ENCODE measurements at regions not wholly inside any gene's neighbourhood (a gene's known extent, or its start where the extent isn't known, plus 50 kb on each side); places are given as distances from the start of the nearest gene placed in this dataset.
A peak's percentile ranks its signal among the peaks of the same experiment; 100 is the strongest.
"Not testable (repeated sequence)": the region's sequence is repeated elsewhere in the genome, so short reads cannot be mapped to it uniquely, and the experiment has no call there.

DNA sequence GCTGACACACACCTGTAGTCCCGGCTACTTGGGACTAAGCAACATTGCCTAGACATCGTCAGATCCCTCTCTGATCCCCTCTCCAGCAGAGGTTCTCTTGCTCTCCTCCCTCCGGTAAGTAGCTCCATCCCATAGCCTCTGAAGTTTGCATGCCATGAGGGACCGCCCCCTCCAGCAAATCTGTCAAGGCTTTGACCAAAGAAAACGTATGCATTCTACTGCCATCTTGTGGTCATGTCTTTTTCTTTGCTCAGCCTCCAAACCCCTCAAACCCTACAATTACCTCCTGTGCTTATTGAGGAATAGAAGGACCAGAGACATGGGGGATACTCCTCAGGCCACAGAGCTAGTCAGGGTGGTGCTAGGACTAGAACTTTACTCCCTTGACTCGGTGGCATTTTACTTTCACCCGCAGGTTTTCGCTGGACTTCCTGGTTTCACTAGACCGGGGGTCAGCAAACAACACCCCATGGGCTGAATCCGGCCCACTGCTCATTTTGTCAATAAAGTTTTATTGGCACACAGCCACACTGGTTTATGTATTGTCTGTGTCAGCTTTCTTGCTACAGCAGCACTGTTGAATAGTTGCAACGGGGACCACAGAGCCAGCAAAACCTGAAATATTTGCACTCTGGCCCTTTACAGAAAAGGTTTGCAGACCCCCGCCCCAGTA lies 202.6 kb upstream of the FOXK1 start:
- H3K27ac ChIP-seq (ENCODE audit: low read depth, low read length) = no peak overlapping the region
- POLR2A ChIA-PET = no interaction called here
- H3K4me1 ChIP-seq (ENCODE audit: control insufficient read depth in 2 of 2, insufficient read depth in 2 of 2, low read length in 2 of 2) = no peaks in the 10 kb centered on the region
- Mint-ChIP-seq H3K4me1 (peaks cover 0 to 3% (median 0%) of the 10 kb centered on the region in 7 donors), H3K27ac (no peak overlapping the region), H3K4me3 (no peak overlapping the region), H3K27me3 (peaks cover 0 to 18% (median 13%) of the 10 kb centered on the region in 5 donors), H3K36me3 (peaks cover 0 to 8% (median 4%) of the 10 kb centered on the region in 5 donors), H3K9me3 (peaks cover 7 to 36% (median 14%) of the 10 kb centered on the region in 11 donors)
- no peaks in the 10 kb centered on the region for H3K36me3 ChIP-seq (ENCODE audit: control insufficient read depth in 2 of 3, insufficient read depth in 3 of 3, low read length in 3 of 3)
- intact Hi-C loops (cut with micrococcal nuclease) = no loop called here
- no peak overlapping the region for H3K4me3 ChIP-seq (ENCODE audit: low read length)
- DNase-seq (peak in 3 of 9 donors; percentile 5 to 9 (median 9)), ATAC-seq (no peak)
- CTCF ChIA-PET = no interaction called here
- peaks cover 0 to 10% (median 0%) of the 10 kb centered on the region in 3 experiments for H3K9me3 ChIP-seq (ENCODE audit: control insufficient read depth in 2 of 3, low read length in 3 of 3)
- no peaks in the 10 kb centered on the region for H3K27me3 ChIP-seq (ENCODE audit: control insufficient read depth in 2 of 2, insufficient read depth in 2 of 2, low read length in 2 of 2)

GRCh38 chr7:4480131-4480530 lies 202.0 kb upstream of the FOXK1 start:
- H3K27me3 ChIP-seq (ENCODE audit: control insufficient read depth in 2 of 2, insufficient read depth in 2 of 2, low read length in 2 of 2); H3K4me1 ChIP-seq (ENCODE audit: control insufficient read depth in 2 of 2, insufficient read depth in 2 of 2, low read length in 2 of 2); POLR2A ChIA-PET; H3K4me1 Mint-ChIP-seq; intact Hi-C loops (cut with micrococcal nuclease); ATAC-seq; CTCF ChIA-PET; H3K27ac ChIP-seq (ENCODE audit: low read depth, low read length); H3K4me3 ChIP-seq (ENCODE audit: low read length); H3K36me3 Mint-ChIP-seq; H3K27ac Mint-ChIP-seq; DNase-seq; H3K4me3 Mint-ChIP-seq; H3K36me3 ChIP-seq (ENCODE audit: control insufficient read depth in 2 of 3, insufficient read depth in 3 of 3, low read length in 3 of 3): not testable (repeated sequence)
- Mint-ChIP-seq H3K9me3 (peaks cover 7 to 37% (median 14%) of the 10 kb centered on the region in 11 donors), H3K27me3 (peaks cover 0 to 19% (median 15%) of the 10 kb centered on the region in 5 donors)
- H3K9me3 ChIP-seq (ENCODE audit: control insufficient read depth in 2 of 3, low read length in 3 of 3) = peaks cover 0 to 12% (median 0%) of the 10 kb centered on the region in 3 experiments

DNA sequence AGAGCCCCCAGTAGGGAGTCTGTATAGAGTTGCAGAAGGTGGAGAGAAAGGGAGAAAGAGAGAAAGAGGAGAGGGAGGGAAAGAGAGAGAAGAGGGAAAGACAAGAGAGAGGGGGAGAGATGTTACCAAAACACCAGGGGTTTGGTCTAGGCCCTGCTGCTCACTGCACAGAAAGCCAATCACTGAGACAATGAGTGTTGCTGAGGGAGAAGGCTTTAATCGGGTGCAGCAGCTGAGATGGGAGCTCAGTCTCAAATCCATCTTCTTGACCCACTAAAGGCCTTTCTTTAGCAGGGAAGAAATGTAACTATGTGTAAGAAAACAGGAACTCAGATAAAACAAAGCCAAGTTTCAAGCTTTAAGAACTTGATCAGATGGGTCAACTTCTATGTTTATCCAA lies 198.2 kb upstream of the FOXK1 start:
- CTCF ChIA-PET = no interaction called here
- peaks cover 0 to 28% (median 7%) of the 10 kb centered on the region in 5 donors for H3K27me3 Mint-ChIP-seq
- POLR2A ChIA-PET = no interaction called here
- peaks cover 0 to 1% (median 0%) of the 10 kb centered on the region in 7 donors for H3K4me1 Mint-ChIP-seq
- ATAC-seq (no peak), DNase-seq (no peak)
- Histone ChIP-seq H3K27me3 (ENCODE audit: control insufficient read depth in 2 of 2, insufficient read depth in 2 of 2, low read length in 2 of 2) (no peaks in the 10 kb centered on the region), H3K9me3 (ENCODE audit: control insufficient read depth in 2 of 3, low read length in 3 of 3) (peaks cover 0 to 12% (median 0%) of the 10 kb centered on the region in 3 experiments), H3K4me3 (ENCODE audit: low read length) (no peak overlapping the region), H3K36me3 (ENCODE audit: control insufficient read depth in 2 of 3, insufficient read depth in 3 of 3, low read length in 3 of 3) (no peaks in the 10 kb centered on the region), H3K4me1 (ENCODE audit: control insufficient read depth in 2 of 2, insufficient read depth in 2 of 2, low read length in 2 of 2) (no peaks in the 10 kb centered on the region), H3K27ac (ENCODE audit: low read depth, low read length) (no peak overlapping the region)
- peaks cover 0 to 8% (median 4%) of the 10 kb centered on the region in 5 donors for H3K36me3 Mint-ChIP-seq
- no peak overlapping the region for H3K4me3 Mint-ChIP-seq
- intact Hi-C loops (cut with micrococcal nuclease) = no loop called here
- H3K9me3 Mint-ChIP-seq = peaks cover 7 to 37% (median 14%) of the 10 kb centered on the region in 11 donors
- no peak overlapping the region for H3K27ac Mint-ChIP-seq

GRCh38 chr7:4484545-4484944 lies 197.6 kb upstream of the FOXK1 start:
- peaks cover 0 to 12% (median 0%) of the 10 kb centered on the region in 3 experiments for H3K9me3 ChIP-seq (ENCODE audit: control insufficient read depth in 2 of 3, low read length in 3 of 3)
- peaks cover 0 to 8% (median 4%) of the 10 kb centered on the region in 5 donors for H3K36me3 Mint-ChIP-seq
- no peak for DNase-seq
- peaks cover 0 to 28% (median 8%) of the 10 kb centered on the region in 5 donors for H3K27me3 Mint-ChIP-seq
- no peak overlapping the region for H3K4me3 Mint-ChIP-seq
- H3K4me1 Mint-ChIP-seq = no peaks in the 10 kb centered on the region
- H3K36me3 ChIP-seq (ENCODE audit: control insufficient read depth in 2 of 3, insufficient read depth in 3 of 3, low read length in 3 of 3) = no peaks in the 10 kb centered on the region
- ATAC-seq = no peak
- H3K27ac Mint-ChIP-seq = no peak overlapping the region
- intact Hi-C loops (cut with micrococcal nuclease) = no loop called here
- no peak overlapping the region for H3K4me3 ChIP-seq (ENCODE audit: low read length)
- peaks cover 7 to 37% (median 15%) of the 10 kb centered on the region in 11 donors for H3K9me3 Mint-ChIP-seq
- POLR2A ChIA-PET = no interaction called here
- H3K4me1 ChIP-seq (ENCODE audit: control insufficient read depth in 2 of 2, insufficient read depth in 2 of 2, low read length in 2 of 2) = no peaks in the 10 kb centered on the region
- CTCF ChIA-PET = no interaction called here
- H3K27me3 ChIP-seq (ENCODE audit: control insufficient read depth in 2 of 2, insufficient read depth in 2 of 2, low read length in 2 of 2) = no peaks in the 10 kb centered on the region
- no peak overlapping the region for H3K27ac ChIP-seq (ENCODE audit: low read depth, low read length)

DNA sequence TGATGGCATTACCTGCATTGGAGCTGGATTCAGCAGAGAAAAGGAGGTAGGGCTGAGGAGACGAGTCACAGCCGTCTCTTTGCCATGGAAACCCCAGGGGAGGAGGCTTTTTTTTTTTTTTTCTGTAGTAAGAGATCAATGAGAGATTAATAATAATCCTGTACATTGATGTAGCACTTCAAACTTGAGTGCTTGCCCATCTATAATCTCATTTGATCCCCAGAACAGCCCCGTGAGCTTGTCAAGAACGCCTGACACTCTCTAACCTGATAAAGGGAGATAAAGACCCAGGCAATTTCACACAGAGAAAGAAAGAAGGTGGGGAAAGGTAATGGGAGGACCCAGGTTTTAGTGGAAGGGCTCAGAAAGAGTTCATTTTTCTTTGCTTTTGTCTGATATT lies 195.2 kb upstream of the FOXK1 start:
- Mint-ChIP-seq H3K4me1 (no peaks in the 10 kb centered on the region), H3K9me3 (peaks cover 4 to 20% (median 11%) of the 10 kb centered on the region in 11 donors), H3K36me3 (peaks cover 0 to 8% (median 0%) of the 10 kb centered on the region in 5 donors), H3K27ac (no peak overlapping the region), H3K27me3 (peaks cover 0 to 34% (median 12%) of the 10 kb centered on the region in 5 donors), H3K4me3 (no peak overlapping the region)
- Histone ChIP-seq H3K36me3 (ENCODE audit: control insufficient read depth in 2 of 3, insufficient read depth in 3 of 3, low read length in 3 of 3) (no peaks in the 10 kb centered on the region), H3K4me1 (ENCODE audit: control insufficient read depth in 2 of 2, insufficient read depth in 2 of 2, low read length in 2 of 2) (no peaks in the 10 kb centered on the region), H3K4me3 (ENCODE audit: low read length) (no peak overlapping the region), H3K27me3 (ENCODE audit: control insufficient read depth in 2 of 2, insufficient read depth in 2 of 2, low read length in 2 of 2) (no peaks in the 10 kb centered on the region), H3K27ac (ENCODE audit: low read depth, low read length) (no peak overlapping the region), H3K9me3 (ENCODE audit: control insufficient read depth in 2 of 3, low read length in 3 of 3) (peaks cover 0 to 12% (median 0%) of the 10 kb centered on the region in 3 experiments)
- intact Hi-C loops (cut with micrococcal nuclease) = no loop called here
- CTCF ChIA-PET = no interaction called here
- DNase-seq = no peak
- ATAC-seq = no peak
- POLR2A ChIA-PET = no interaction called here

- intact Hi-C loops (cut with micrococcal nuclease); H3K4me1 Mint-ChIP-seq; H3K4me3 Mint-ChIP-seq; H3K4me3 ChIP-seq (ENCODE audit: low read length); DNase-seq; H3K36me3 ChIP-seq (ENCODE audit: control insufficient read depth in 2 of 3, insufficient read depth in 3 of 3, low read length in 3 of 3); H3K36me3 Mint-ChIP-seq; H3K9me3 ChIP-seq (ENCODE audit: control insufficient read depth in 2 of 3, low read length in 3 of 3); H3K27me3 ChIP-seq (ENCODE audit: control insufficient read depth in 2 of 2, insufficient read depth in 2 of 2, low read length in 2 of 2); H3K27ac ChIP-seq (ENCODE audit: low read depth, low read length); H3K27ac Mint-ChIP-seq; ATAC-seq; H3K4me1 ChIP-seq (ENCODE audit: control insufficient read depth in 2 of 2, insufficient read depth in 2 of 2, low read length in 2 of 2); CTCF ChIA-PET; POLR2A ChIA-PET: not testable (repeated sequence)
- Mint-ChIP-seq H3K9me3 (peaks cover 4 to 46% (median 12%) of the 10 kb centered on the region in 11 donors), H3K27me3 (peaks cover 0 to 15% (median 6%) of the 10 kb centered on the region in 5 donors)
These were observed 185.2 kb upstream of the FOXK1 start for GRCh38 chr7:4496911-4497310.

GRCh38 chr7:4500812-4501211 lies 181.3 kb upstream of the FOXK1 start:
- Mint-ChIP-seq H3K4me3 (no peak overlapping the region), H3K27me3 (peaks cover 0 to 15% (median 6%) of the 10 kb centered on the region in 5 donors), H3K36me3 (peaks cover 0 to 9% (median 0%) of the 10 kb centered on the region in 5 donors), H3K4me1 (no peaks in the 10 kb centered on the region), H3K9me3 (peaks cover 4 to 28% (median 9%) of the 10 kb centered on the region in 11 donors), H3K27ac (no peak overlapping the region)
- H3K9me3 ChIP-seq (ENCODE audit: control insufficient read depth in 2 of 3, low read length in 3 of 3) = no peaks in the 10 kb centered on the region
- CTCF ChIA-PET = no interaction called here
- DNase-seq = no peak
- no peak overlapping the region for H3K4me3 ChIP-seq (ENCODE audit: low read length)
- POLR2A ChIA-PET = no interaction called here
- no peaks in the 10 kb centered on the region for H3K4me1 ChIP-seq (ENCODE audit: control insufficient read depth in 2 of 2, insufficient read depth in 2 of 2, low read length in 2 of 2)
- ATAC-seq = no peak
- H3K36me3 ChIP-seq (ENCODE audit: control insufficient read depth in 2 of 3, insufficient read depth in 3 of 3, low read length in 3 of 3) = no peaks in the 10 kb centered on the region
- intact Hi-C loops (cut with micrococcal nuclease) = no loop called here
- no peak overlapping the region for H3K27ac ChIP-seq (ENCODE audit: low read depth, low read length)
- H3K27me3 ChIP-seq (ENCODE audit: control insufficient read depth in 2 of 2, insufficient read depth in 2 of 2, low read length in 2 of 2) = no peaks in the 10 kb centered on the region
